HEK293 (cell line): ENCODE measurements at regions not wholly inside any gene's neighbourhood (a gene's known extent, or its start where the extent isn't known, plus 50 kb on each side); places are given as distances from the start of the nearest gene placed in this dataset.

ENCODE experiments used
- CTCF ChIA-PET: fragments of 350-600 bp; formaldehyde crosslinking; extraction: SDS; loops from one replicate; lab custom pipeline; 2021; ENCODE audit warnings: antibody characterized with exemption; lab: Yijun Ruan, JAX
- POLR2A ChIA-PET: fragments of 300-600 bp; formaldehyde crosslinking; extraction: SDS; loops from one replicate; lab custom pipeline; 2020; ENCODE audit warnings: antibody characterized with exemption, inconsistent platforms; lab: Yijun Ruan, JAX
- H3K27ac ChIP-seq: fragments of 200-500 bp; sonication (Bioruptor generic); 2 replicates; pipeline ENCODE4 v1.5.1; 2014; ENCODE audit warnings: low read depth, low read length, control low read depth, inconsistent platforms; ENCODE audit errors: extremely low read depth
- H3K36me3 ChIP-seq, 2 experiments: fragments of 200-500 bp in 1 of 2; sonication (Bioruptor generic) in 1 of 2; 1 replicate in 1 of 2; 2 replicates in 1 of 2; pipeline ENCODE4 v1.5.1; 2014 to 2017; ENCODE audit warnings: inconsistent platforms in 2 of 2, low read length in 2 of 2; ENCODE audit not compliant: control insufficient read depth in 2 of 2, insufficient read depth in 1 of 2
- H3K4me1 ChIP-seq: fragments of 200-500 bp; sonication (Bioruptor generic); 2 replicates; pipeline ENCODE4 v1.5.1; 2014; ENCODE audit warnings: mild to moderate bottlenecking, low read length, inconsistent platforms; ENCODE audit not compliant: control insufficient read depth, insufficient read depth
- H3K4me3 ChIP-seq: 2 replicates; pipeline ENCODE4 v1.5.1; 2011; ENCODE audit warnings: low read depth, mild to moderate bottlenecking, control low read depth, low read length, moderate library complexity
- H3K9me3 ChIP-seq: fragments of 200-500 bp; sonication (Bioruptor generic); 2 replicates; pipeline ENCODE4 v1.5.1; 2014; ENCODE audit warnings: low read depth, low read length, inconsistent platforms; ENCODE audit not compliant: control insufficient read depth, insufficient read depth
- KLF7 ChIP-seq: fragments of 450-650 bp; formaldehyde crosslinking; IDR thresholded peaks from 2 replicates; pipeline ENCODE4 v1.5.1; 2016; ENCODE audit warnings: missing biosample characterization, missing genetic modification characterization, borderline replicate concordance
- MEIS1 ChIP-seq: sonication (generic); formaldehyde crosslinking; IDR thresholded peaks from 2 replicates; pipeline ENCODE4 v1.8.1; 2022; ENCODE audit warnings: missing genetic modification reagents, mild to moderate bottlenecking, borderline replicate concordance
- SP3 ChIP-seq: fragments of 450-650 bp; formaldehyde crosslinking; IDR thresholded peaks from 2 replicates; pipeline ENCODE4 v1.5.1; 2016; ENCODE audit warnings: missing biosample characterization, missing genetic modification characterization
- ZFHX2 ChIP-seq: fragments of 450-650 bp; formaldehyde crosslinking; conservative IDR thresholded peaks from 2 replicates; pipeline ENCODE4 v1.5.1; 2016; ENCODE audit warnings: missing biosample characterization, missing genetic modification characterization
- ZNF146 ChIP-seq: fragments of 450-650 bp; formaldehyde crosslinking; IDR thresholded peaks from 2 replicates; pipeline ENCODE4 v1.5.1; 2016; ENCODE audit warnings: missing biosample characterization, missing genetic modification characterization
- ZNF174 ChIP-seq: fragments of 450-650 bp; formaldehyde crosslinking; IDR thresholded peaks from 2 replicates; pipeline ENCODE4 v1.5.0; 2017; ENCODE audit warnings: missing biosample characterization, mild to moderate bottlenecking, missing genetic modification characterization
- ZNF184 ChIP-seq: fragments of 450-650 bp; IDR thresholded peaks from 2 replicates; pipeline ENCODE4 v1.5.1; 2018; ENCODE audit warnings: missing biosample characterization, mild to moderate bottlenecking, missing genetic modification characterization
- ZNF2 ChIP-seq: fragments of 450-650 bp; formaldehyde crosslinking; IDR thresholded peaks from 2 replicates; pipeline ENCODE4 v1.5.1; 2016; ENCODE audit warnings: missing biosample characterization, missing genetic modification characterization
- ZNF280D ChIP-seq: fragments of 450-650 bp; formaldehyde crosslinking; IDR thresholded peaks from 2 replicates; pipeline ENCODE4 v1.5.1; 2016; ENCODE audit warnings: missing biosample characterization, missing genetic modification characterization
- ZNF354C ChIP-seq: fragments of 450-650 bp; formaldehyde crosslinking; IDR thresholded peaks from 2 replicates; pipeline ENCODE4 v1.5.1; 2016; ENCODE audit warnings: missing biosample characterization, missing genetic modification characterization, low read depth, borderline replicate concordance
- ZNF366 ChIP-seq: fragments of 450-650 bp; formaldehyde crosslinking; conservative IDR thresholded peaks from 2 replicates; pipeline ENCODE4 v1.5.1; 2016; ENCODE audit warnings: missing biosample characterization, missing genetic modification characterization
- ZNF398 ChIP-seq: fragments of 450-650 bp; formaldehyde crosslinking; IDR thresholded peaks from 2 replicates; pipeline ENCODE4 v1.5.1; 2017; ENCODE audit warnings: missing biosample characterization, missing genetic modification characterization
- ZNF521 ChIP-seq: fragments of 450-650 bp; formaldehyde crosslinking; IDR thresholded peaks from 2 replicates; pipeline ENCODE4 v1.5.1; 2017; ENCODE audit warnings: missing biosample characterization, mild to moderate bottlenecking, missing genetic modification characterization
- ZNF610 ChIP-seq: fragments of 450-650 bp; formaldehyde crosslinking; IDR thresholded peaks from 2 replicates; pipeline ENCODE4 v1.5.1; 2016; ENCODE audit warnings: missing biosample characterization, missing genetic modification characterization, borderline replicate concordance
- ZNF621 ChIP-seq: fragments of 450-650 bp; formaldehyde crosslinking; IDR thresholded peaks from 2 replicates; pipeline ENCODE4 v1.5.1; 2017; ENCODE audit warnings: missing biosample characterization, missing genetic modification characterization
- ZNF837 ChIP-seq: fragments of 450-650 bp; formaldehyde crosslinking; IDR thresholded peaks from 2 replicates; pipeline ENCODE4 v1.5.1; 2016; ENCODE audit warnings: missing biosample characterization, missing genetic modification characterization
- ZSCAN16 ChIP-seq: fragments of 450-650 bp; formaldehyde crosslinking; IDR thresholded peaks from 2 replicates; pipeline ENCODE4 v1.5.1; 2016; ENCODE audit warnings: missing biosample characterization, missing genetic modification characterization
- TF ChIP-seq, protein P1 (sequence below): fragments of 450-650 bp; formaldehyde crosslinking; IDR thresholded peaks from 2 replicates; pipeline ENCODE4 v1.5.1; 2016; ENCODE audit warnings: missing biosample characterization, missing genetic modification characterization
- TF ChIP-seq, protein P2 (sequence below): fragments of 450-650 bp; formaldehyde crosslinking; conservative IDR thresholded peaks from 2 replicates; pipeline ENCODE4 v1.5.1; 2016; ENCODE audit warnings: low read depth, missing biosample characterization, missing genetic modification characterization

DNA sequence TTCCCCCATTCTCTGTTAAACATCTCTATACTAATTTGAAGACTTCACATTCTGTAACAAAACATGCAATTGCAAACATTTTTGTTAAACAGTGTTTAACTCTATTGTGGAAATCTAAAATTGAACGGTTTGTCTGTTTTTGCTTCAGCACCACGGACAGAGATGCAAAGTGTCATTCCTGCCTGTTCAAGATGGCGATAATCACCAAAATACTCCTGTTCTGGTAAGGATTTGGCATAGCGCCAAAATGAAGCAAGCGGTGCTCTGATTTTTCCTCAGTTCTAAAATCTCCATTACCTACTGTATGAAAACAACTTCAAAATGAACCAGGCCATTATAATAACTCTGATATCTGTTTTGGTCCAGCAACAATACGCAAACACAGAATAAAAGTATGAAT lies 129.7 kb upstream of the TUSC7 start (continued):
- TF ChIP-seq ZNF280D (tag by site-specific recombination): no peak

DNA sequence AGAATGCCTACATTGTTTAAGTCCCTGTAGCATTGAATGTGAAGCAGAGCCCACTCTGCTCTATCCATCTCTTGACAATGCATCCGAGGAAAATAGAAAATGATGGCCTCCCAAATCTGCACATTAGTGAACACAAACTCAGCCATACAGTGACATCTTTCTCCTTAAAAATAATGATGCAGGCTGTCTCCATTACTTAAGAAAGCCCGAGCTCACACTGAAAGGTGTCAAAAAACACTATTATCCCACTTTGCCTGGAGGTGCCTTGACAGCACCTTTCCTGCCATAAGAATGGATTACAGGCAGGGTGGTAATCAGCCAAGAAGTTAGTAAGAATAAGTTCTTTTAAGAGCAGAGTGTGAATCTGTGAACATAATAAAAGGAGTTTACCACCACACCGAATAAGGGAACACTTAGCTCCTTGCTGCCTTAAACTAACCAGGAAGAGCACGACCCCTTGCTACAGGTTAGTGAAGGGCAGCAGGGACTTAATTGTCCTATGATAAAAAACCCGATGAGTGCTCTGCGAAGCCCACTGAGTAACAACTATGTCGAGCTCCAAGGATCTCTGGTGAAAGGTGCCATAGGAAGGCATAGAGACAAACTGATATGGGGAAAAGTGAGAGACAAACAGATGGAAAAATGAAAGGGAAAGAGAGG lies 123.2 kb upstream of the TUSC7 start:
- ChIA-PET CTCF (no interaction called here), POLR2A (no interaction called here)
- H3K9me3 ChIP-seq: no peaks in the 10 kb centered on the region
- TF ChIP-seq ZNF354C (tag by site-specific recombination): no peak
- TF ChIP-seq ZNF610 (tag by site-specific recombination): no peak
- no peak for TF ChIP-seq ZFHX2 (tag by site-specific recombination)
- no peak for TF ChIP-seq ZNF366 (tag by site-specific recombination)
- TF ChIP-seq ZNF174: no peak
- no peak for TF ChIP-seq ZNF184
- no peak for TF ChIP-seq ZNF521 (tag by site-specific recombination)
- TF ChIP-seq, protein P1, sequence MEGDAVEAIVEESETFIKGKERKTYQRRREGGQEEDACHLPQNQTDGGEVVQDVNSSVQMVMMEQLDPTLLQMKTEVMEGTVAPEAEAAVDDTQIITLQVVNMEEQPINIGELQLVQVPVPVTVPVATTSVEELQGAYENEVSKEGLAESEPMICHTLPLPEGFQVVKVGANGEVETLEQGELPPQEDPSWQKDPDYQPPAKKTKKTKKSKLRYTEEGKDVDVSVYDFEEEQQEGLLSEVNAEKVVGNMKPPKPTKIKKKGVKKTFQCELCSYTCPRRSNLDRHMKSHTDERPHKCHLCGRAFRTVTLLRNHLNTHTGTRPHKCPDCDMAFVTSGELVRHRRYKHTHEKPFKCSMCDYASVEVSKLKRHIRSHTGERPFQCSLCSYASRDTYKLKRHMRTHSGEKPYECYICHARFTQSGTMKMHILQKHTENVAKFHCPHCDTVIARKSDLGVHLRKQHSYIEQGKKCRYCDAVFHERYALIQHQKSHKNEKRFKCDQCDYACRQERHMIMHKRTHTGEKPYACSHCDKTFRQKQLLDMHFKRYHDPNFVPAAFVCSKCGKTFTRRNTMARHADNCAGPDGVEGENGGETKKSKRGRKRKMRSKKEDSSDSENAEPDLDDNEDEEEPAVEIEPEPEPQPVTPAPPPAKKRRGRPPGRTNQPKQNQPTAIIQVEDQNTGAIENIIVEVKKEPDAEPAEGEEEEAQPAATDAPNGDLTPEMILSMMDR: no peak
- TF ChIP-seq ZNF837: no peak
- TF ChIP-seq MEIS1 (CRISPR knock-in tag): no peak
- no peak overlapping the region for H3K27ac ChIP-seq
- H3K4me3 ChIP-seq: no peak overlapping the region
- H3K36me3 ChIP-seq: no peaks in the 10 kb centered on the region
- no peaks in the 10 kb centered on the region for H3K4me1 ChIP-seq

DNA sequence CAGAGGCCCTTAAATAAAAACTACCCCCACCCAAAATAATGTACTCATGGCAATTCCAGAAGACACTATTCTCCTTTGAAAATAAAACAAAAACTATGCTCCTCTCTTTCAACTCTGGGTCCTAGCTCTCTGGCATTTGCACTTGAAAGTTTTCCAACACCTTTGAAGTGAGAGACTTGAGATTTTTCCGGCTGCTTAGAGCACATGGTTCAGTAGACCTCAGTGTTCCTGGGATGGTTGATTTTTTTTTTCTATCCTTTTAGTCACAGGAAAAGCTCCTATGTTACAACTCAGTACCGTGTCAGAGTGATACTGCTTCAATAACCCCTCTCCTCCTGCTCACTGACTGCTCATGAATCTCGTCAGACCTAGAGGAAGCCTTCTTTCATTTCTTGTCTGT lies 118.3 kb upstream of the TUSC7 start:
- no peak overlapping the region for H3K27ac ChIP-seq
- H3K9me3 ChIP-seq: no peaks in the 10 kb centered on the region
- no peaks in the 10 kb centered on the region for H3K36me3 ChIP-seq
- H3K4me1 ChIP-seq: no peaks in the 10 kb centered on the region
- CTCF ChIA-PET: no interaction called here
- POLR2A ChIA-PET: no interaction called here
- H3K4me3 ChIP-seq: no peak overlapping the region
- TF ChIP-seq ZNF398 (tag by site-specific recombination) (no peak), SP3 (tag by site-specific recombination) (no peak), KLF7 (no peak), ZSCAN16 (tag by site-specific recombination) (no peak), ZNF621 (tag by site-specific recombination) (no peak), ZNF2 (no peak), ZNF146 (no peak)
- TF ChIP-seq, protein P2, sequence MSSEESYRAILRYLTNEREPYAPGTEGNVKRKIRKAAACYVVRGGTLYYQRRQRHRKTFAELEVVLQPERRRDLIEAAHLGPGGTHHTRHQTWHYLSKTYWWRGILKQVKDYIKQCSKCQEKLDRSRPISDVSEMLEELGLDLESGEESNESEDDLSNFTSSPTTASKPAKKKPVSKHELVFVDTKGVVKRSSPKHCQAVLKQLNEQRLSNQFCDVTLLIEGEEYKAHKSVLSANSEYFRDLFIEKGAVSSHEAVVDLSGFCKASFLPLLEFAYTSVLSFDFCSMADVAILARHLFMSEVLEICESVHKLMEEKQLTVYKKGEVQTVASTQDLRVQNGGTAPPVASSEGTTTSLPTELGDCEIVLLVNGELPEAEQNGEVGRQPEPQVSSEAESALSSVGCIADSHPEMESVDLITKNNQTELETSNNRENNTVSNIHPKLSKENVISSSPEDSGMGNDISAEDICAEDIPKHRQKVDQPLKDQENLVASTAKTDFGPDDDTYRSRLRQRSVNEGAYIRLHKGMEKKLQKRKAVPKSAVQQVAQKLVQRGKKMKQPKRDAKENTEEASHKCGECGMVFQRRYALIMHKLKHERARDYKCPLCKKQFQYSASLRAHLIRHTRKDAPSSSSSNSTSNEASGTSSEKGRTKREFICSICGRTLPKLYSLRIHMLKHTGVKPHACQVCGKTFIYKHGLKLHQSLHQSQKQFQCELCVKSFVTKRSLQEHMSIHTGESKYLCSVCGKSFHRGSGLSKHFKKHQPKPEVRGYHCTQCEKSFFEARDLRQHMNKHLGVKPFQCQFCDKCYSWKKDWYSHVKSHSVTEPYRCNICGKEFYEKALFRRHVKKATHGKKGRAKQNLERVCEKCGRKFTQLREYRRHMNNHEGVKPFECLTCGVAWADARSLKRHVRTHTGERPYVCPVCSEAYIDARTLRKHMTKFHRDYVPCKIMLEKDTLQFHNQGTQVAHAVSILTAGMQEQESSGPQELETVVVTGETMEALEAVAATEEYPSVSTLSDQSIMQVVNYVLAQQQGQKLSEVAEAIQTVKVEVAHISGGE (tag by site-specific recombination): no peak
